Uterus (tissue), 2 donors: ENCODE measurements at regions not wholly inside any gene's neighbourhood (a gene's known extent, or its start where the extent isn't known, plus 50 kb on each side); places are given as distances from the start of the nearest gene placed in this dataset.

Experiments
- CTCF ChIP-seq, 4 experiments: fragments of 200-600 bp in 2 of 4; fragments of 450-650 bp in 2 of 4; sonication (generic) in 2 of 4; IDR thresholded peaks; one replicate each; pipeline ENCODE4 v1.5.1; 2016 to 2019; ENCODE audit warnings: antibody characterized with exemption in 4 of 4, mild to moderate bottlenecking in 2 of 4, moderate library complexity in 1 of 4
- POLR2A ChIP-seq, 2 donors: fragments of 450-650 bp; IDR thresholded peaks; one replicate each; pipeline ENCODE4 v1.6.1; 2016; ENCODE audit warnings: antibody characterized with exemption in 2 of 2, mild to moderate bottlenecking in 1 of 2, moderate library complexity in 1 of 2

GRCh38 chr20:53832499-53832898 lies 237.9 kb downstream of the BCAS1 start:
- TF ChIP-seq CTCF (IDR thresholded peaks at IDR 0.05): no peak
- no peak for TF ChIP-seq POLR2A (IDR thresholded peaks at IDR 0.05)
